ENCODE measurements at regions not wholly inside any gene's neighbourhood (a gene's known extent, or its start where the extent isn't known, plus 50 kb on each side); places are given as distances from the start of the nearest gene placed in this dataset.

- no peak for TF ChIP-seq CTCF (IDR thresholded peaks at IDR 0.05 in 4 of 5, conservative IDR thresholded peaks at IDR 0.05 in 1 of 5)
- TF ChIP-seq POLR2A (IDR thresholded peaks at IDR 0.05) = no peak
Measured at GRCh38 chr4:123317211-123317610, 79.4 kb upstream of the SPRY1 start.

All from gastrocnemius medialis (tissue), 4 donors.